ENCODE measurements at regions not wholly inside any gene's neighbourhood (a gene's known extent, or its start where the extent isn't known, plus 50 kb on each side); places are given as distances from the start of the nearest gene placed in this dataset.

- Histone ChIP-seq H3K27me3 (replicated peaks; ENCODE audit: control insufficient read depth, insufficient read depth, low read length) (no peaks in the 10 kb centered on the region), H3K4me3 (replicated peaks; ENCODE audit: low read depth, low read length) (no peak overlapping the region), H3K36me3 (ENCODE audit: control insufficient read depth, insufficient read depth, low read length) (no peaks in the 10 kb centered on the region)
- TF ChIP-seq CTCF (IDR thresholded peaks at IDR 0.05; ENCODE audit: insufficient read depth, low read length, poor library complexity, severe bottlenecking), result no peak
- no peak for DNase-seq (ENCODE audit: extremely low read depth, insufficient read length)
Observed at GRCh38 chr6:164151161-164152120, 736.9 kb downstream of the QKI start.

- TF ChIP-seq CTCF (IDR thresholded peaks at IDR 0.05; ENCODE audit: insufficient read depth, low read length, poor library complexity, severe bottlenecking), result no peak
- DNase-seq (ENCODE audit: extremely low read depth, insufficient read length), result no peak
- Histone ChIP-seq H3K4me3 (replicated peaks; ENCODE audit: low read depth, low read length) (no peak overlapping the region), H3K27me3 (replicated peaks; ENCODE audit: control insufficient read depth, insufficient read depth, low read length) (no peaks in the 10 kb centered on the region), H3K36me3 (ENCODE audit: control insufficient read depth, insufficient read depth, low read length) (no peaks in the 10 kb centered on the region)
Observed at GRCh38 chr6:164150232-164150631, 735.7 kb downstream of the QKI start.

- Histone ChIP-seq H3K36me3 (ENCODE audit: control insufficient read depth, insufficient read depth, low read length) (no peaks in the 10 kb centered on the region), H3K27me3 (replicated peaks; ENCODE audit: control insufficient read depth, insufficient read depth, low read length) (no peaks in the 10 kb centered on the region), H3K4me3 (replicated peaks; ENCODE audit: low read depth, low read length) (no peak overlapping the region)
- TF ChIP-seq CTCF (IDR thresholded peaks at IDR 0.05; ENCODE audit: insufficient read depth, low read length, poor library complexity, severe bottlenecking), result no peak
- no peak for DNase-seq (ENCODE audit: extremely low read depth, insufficient read length)
Observed at GRCh38 chr6:164148788-164149187, 734.3 kb downstream of the QKI start.

GRCh38 chr6:164144316-164144715, 729.8 kb downstream of the QKI start:
- Histone ChIP-seq H3K36me3 (ENCODE audit: control insufficient read depth, insufficient read depth, low read length) (no peaks in the 10 kb centered on the region), H3K4me3 (replicated peaks; ENCODE audit: low read depth, low read length) (no peak overlapping the region), H3K27me3 (replicated peaks; ENCODE audit: control insufficient read depth, insufficient read depth, low read length) (no peaks in the 10 kb centered on the region)
- TF ChIP-seq CTCF (IDR thresholded peaks at IDR 0.05; ENCODE audit: insufficient read depth, low read length, poor library complexity, severe bottlenecking), result no peak
- DNase-seq (ENCODE audit: extremely low read depth, insufficient read length), result no peak

- no peak for DNase-seq (ENCODE audit: extremely low read depth, insufficient read length)
- Histone ChIP-seq H3K4me3 (replicated peaks; ENCODE audit: low read depth, low read length) (no peak overlapping the region), H3K36me3 (ENCODE audit: control insufficient read depth, insufficient read depth, low read length) (no peaks in the 10 kb centered on the region), H3K27me3 (replicated peaks; ENCODE audit: control insufficient read depth, insufficient read depth, low read length) (no peaks in the 10 kb centered on the region)
- TF ChIP-seq CTCF (IDR thresholded peaks at IDR 0.05; ENCODE audit: insufficient read depth, low read length, poor library complexity, severe bottlenecking), result no peak
Observed at GRCh38 chr6:164142322-164142721, 727.8 kb downstream of the QKI start.

Data from GM06990 (cell line).